Smooth muscle cell (in vitro differentiated cells): ENCODE measurements at regions not wholly inside any gene's neighbourhood (a gene's known extent, or its start where the extent isn't known, plus 50 kb on each side); places are given as distances from the start of the nearest gene placed in this dataset.

Experiments
- DNase-seq: peaks from one replicate; lab custom pipeline; 2025; ENCODE audit not compliant: unreplicated experiment; lab: John Stamatoyannopoulos, UW
- H2AFZ ChIP-seq: fragments of 200-600 bp; sonication (generic); 2 replicates; pipeline ENCODE4 v1.6.0; 2016; ENCODE audit warnings: antibody characterized with exemption, low read depth, mild to moderate bottlenecking
- H3F3A ChIP-seq: fragments of 200-600 bp; sonication (generic); 2 replicates; pipeline ENCODE4 v1.6.0; 2017; ENCODE audit warnings: antibody characterized with exemption, low read depth
- H3K27ac ChIP-seq: fragments of 200-600 bp; sonication (generic); 2 replicates; pipeline ENCODE4 v1.5.1; 2016; ENCODE audit warnings: low read depth, mild to moderate bottlenecking
- H3K27me3 ChIP-seq: fragments of 200-600 bp; sonication (generic); 2 replicates; pipeline ENCODE4 v1.6.1; 2016; ENCODE audit warnings: low read depth, mild to moderate bottlenecking
- H3K36me3 ChIP-seq: fragments of 200-600 bp; sonication (generic); 2 replicates; pipeline ENCODE4 v1.5.1; 2016; ENCODE audit warnings: low read depth
- H3K4me1 ChIP-seq: fragments of 200-600 bp; sonication (generic); 2 replicates; pipeline ENCODE4 v1.5.1; 2016; ENCODE audit warnings: low read depth
- H3K4me2 ChIP-seq: fragments of 200-600 bp; sonication (generic); 2 replicates; pipeline ENCODE4 v1.6.0; 2016; ENCODE audit warnings: mild to moderate bottlenecking
- H3K4me3 ChIP-seq: fragments of 200-600 bp; sonication (generic); 2 replicates; pipeline ENCODE4 v1.5.1; 2016; ENCODE audit warnings: mild to moderate bottlenecking
- H3K79me2 ChIP-seq: fragments of 200-600 bp; sonication (generic); 2 replicates; pipeline ENCODE4 v1.6.0; 2016; ENCODE audit warnings: low read depth, mild to moderate bottlenecking
- H3K9ac ChIP-seq: fragments of 200-600 bp; sonication (generic); 2 replicates; pipeline ENCODE4 v1.6.0; 2016; ENCODE audit warnings: low read depth
- H3K9me3 ChIP-seq: fragments of 200-600 bp; sonication (generic); replicated peaks from 2 replicates; pipeline ENCODE4 v1.5.1; 2016; ENCODE audit warnings: low read depth
- H4K20me1 ChIP-seq: fragments of 200-600 bp; sonication (generic); 2 replicates; pipeline ENCODE4 v1.6.0; 2016; ENCODE audit warnings: low read depth
- WGBS: methylation state at CpG from one replicate; pipeline ENCODE4 v1.1.7; 2016; ENCODE audit warnings: low lambda C conversion rate; 5-methylcytosine and 5-hydroxymethylcytosine counted together
- TF ChIP-seq, protein P1 (sequence below): fragments of 200-600 bp; sonication (generic); IDR thresholded peaks from 2 replicates; pipeline ENCODE4 v1.5.1; 2017; ENCODE audit warnings: borderline replicate concordance, mild to moderate bottlenecking, antibody characterized with exemption; ENCODE audit not compliant: insufficient read depth, poor library complexity, severe bottlenecking

DNA sequence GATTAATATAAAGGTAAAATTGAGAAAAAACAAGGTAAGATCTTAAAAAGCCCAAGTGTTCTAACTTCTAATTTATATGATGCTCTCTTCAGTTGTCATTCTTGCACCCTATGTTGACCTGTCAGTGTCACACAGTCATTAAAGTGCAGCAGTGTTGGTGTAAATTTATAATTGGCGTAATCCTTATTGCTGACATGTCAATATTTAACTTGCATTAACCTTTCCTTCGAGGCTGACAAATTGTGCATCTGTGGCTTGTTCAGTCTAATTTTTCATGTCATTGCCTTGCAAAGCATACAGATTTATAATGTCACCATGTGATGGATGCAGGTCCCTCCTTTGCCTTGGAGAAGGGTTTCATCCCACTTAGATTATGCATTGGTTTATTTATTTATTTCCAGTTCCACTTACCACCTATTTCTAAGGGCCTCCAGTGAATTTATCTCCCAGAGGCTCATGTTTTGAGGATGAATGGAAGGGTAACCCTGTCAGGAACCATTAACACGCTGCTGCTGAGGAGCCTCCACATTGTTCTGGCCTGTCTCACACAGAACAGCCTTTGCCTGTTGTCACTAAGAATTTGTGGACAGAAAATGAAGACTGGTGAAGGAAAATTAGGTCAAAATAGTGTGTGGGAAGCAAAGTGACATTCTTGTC lies 1098.5 kb upstream of the LCORL start:
- Histone ChIP-seq H3K36me3 (no peaks in the 10 kb centered on the region), H2AFZ (no peak overlapping the region), H3K4me2 (peak overlapping the region; percentile 14), H3K9ac (no peak overlapping the region), H3K27me3 (no peaks in the 10 kb centered on the region), H3K27ac (no peak overlapping the region), H4K20me1 (no peaks in the 10 kb centered on the region), H3K4me3 (no peak overlapping the region), H3F3A (no peaks in the 10 kb centered on the region), H3K79me2 (no peaks in the 10 kb centered on the region), H3K9me3 (no peaks in the 10 kb centered on the region), H3K4me1 (no peaks in the 10 kb centered on the region)
- TF ChIP-seq, protein P1, sequence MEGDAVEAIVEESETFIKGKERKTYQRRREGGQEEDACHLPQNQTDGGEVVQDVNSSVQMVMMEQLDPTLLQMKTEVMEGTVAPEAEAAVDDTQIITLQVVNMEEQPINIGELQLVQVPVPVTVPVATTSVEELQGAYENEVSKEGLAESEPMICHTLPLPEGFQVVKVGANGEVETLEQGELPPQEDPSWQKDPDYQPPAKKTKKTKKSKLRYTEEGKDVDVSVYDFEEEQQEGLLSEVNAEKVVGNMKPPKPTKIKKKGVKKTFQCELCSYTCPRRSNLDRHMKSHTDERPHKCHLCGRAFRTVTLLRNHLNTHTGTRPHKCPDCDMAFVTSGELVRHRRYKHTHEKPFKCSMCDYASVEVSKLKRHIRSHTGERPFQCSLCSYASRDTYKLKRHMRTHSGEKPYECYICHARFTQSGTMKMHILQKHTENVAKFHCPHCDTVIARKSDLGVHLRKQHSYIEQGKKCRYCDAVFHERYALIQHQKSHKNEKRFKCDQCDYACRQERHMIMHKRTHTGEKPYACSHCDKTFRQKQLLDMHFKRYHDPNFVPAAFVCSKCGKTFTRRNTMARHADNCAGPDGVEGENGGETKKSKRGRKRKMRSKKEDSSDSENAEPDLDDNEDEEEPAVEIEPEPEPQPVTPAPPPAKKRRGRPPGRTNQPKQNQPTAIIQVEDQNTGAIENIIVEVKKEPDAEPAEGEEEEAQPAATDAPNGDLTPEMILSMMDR: no peak
- DNase-seq: no peak
- WGBS: 79% methylated on average over 3 of the region's 3 CpGs

DNA sequence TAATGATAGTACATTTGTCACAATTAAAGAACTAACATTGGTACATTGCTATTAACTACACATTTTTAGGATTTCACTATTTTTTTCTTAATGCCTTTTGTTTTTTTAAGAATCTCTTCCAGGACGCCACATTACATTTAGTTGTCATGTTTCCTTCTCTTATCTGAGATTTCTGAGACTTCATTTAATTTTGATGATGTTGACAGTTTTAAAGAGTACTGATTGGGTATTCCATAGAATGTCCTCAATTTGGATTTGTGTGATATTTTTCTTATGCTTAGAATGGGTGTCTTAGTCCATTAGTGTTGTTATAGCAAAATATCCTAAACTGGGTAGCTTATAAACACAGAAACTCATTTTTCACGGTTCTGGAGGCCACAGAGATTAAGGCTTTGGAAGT lies 1095.5 kb upstream of the LCORL start:
- H4K20me1 ChIP-seq: no peaks in the 10 kb centered on the region
- H3K9ac ChIP-seq: no peak overlapping the region
- H3K4me3 ChIP-seq: no peak overlapping the region
- H3K4me1 ChIP-seq: no peaks in the 10 kb centered on the region
- no peak overlapping the region for H3K4me2 ChIP-seq
- peak overlapping the region; percentile 4 for H2AFZ ChIP-seq
- no peaks in the 10 kb centered on the region for H3K79me2 ChIP-seq
- no peak for DNase-seq
- H3K27me3 ChIP-seq: no peaks in the 10 kb centered on the region
- no peaks in the 10 kb centered on the region for H3K9me3 ChIP-seq
- H3K36me3 ChIP-seq: no peaks in the 10 kb centered on the region
- no peaks in the 10 kb centered on the region for H3F3A ChIP-seq
- WGBS: 71% methylated on average over 2 of the region's 2 CpGs
- no peak overlapping the region for H3K27ac ChIP-seq
- TF ChIP-seq, protein P1: no peak

DNA sequence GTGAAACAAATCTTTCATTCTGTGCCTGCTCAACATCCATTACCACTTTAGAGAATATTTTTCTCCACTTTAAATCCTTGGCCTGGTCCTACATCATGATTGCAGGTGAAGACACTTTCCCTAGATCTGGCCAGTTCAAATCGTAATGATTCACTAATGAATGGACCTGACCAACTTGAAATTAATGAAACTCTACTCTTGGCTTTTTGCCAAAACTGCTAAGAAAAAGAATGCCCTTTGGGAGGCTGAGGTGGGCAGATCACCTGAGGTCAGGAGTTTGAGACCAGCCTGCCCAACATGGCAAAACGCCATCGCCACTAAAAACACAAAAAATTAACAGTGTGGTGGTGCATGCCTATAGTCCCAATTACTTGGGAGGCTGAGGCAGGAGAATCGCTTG lies 1082.6 kb upstream of the LCORL start:
- WGBS: 95% methylated on average over 4 of the region's 4 CpGs

More for the DNA sequence above, 1082.6 kb upstream of the LCORL start:
- Histone ChIP-seq H3K27ac (no peak overlapping the region), H3K27me3 (no peaks in the 10 kb centered on the region), H3K4me3 (no peak overlapping the region), H3K36me3 (no peaks in the 10 kb centered on the region), H3K4me2 (no peak overlapping the region), H3K9me3 (no peaks in the 10 kb centered on the region), H3K9ac (no peak overlapping the region), H3F3A (no peaks in the 10 kb centered on the region), H4K20me1 (no peaks in the 10 kb centered on the region), H3K79me2 (no peaks in the 10 kb centered on the region), H3K4me1 (no peaks in the 10 kb centered on the region), H2AFZ (no peak overlapping the region)
- TF ChIP-seq, protein P1: no peak
- no peak for DNase-seq
